Lower lobe of right lung (tissue), 2 donors: ENCODE measurements at regions not wholly inside any gene's neighbourhood (a gene's known extent, or its start where the extent isn't known, plus 50 kb on each side); places are given as distances from the start of the nearest gene placed in this dataset.

Experiments used
- ATAC-seq, 2 donors: fragments of 200-7000 bp; cut with Tn5 transposase; one replicate each; pipeline ENCODE4 v1.9.1; 2020 to 2022; ENCODE audit warnings: mild to moderate bottlenecking in 2 of 2, moderate library complexity in 2 of 2
- DNase-seq: peaks from one replicate; pipeline ENCODE4 v3.0.0-alpha.2; 2020
- H3K27ac ChIP-seq: fragments of 200-600 bp; one replicate; pipeline ENCODE4 v1.8.0; 2022
- H3K27me3 ChIP-seq: fragments of 200-600 bp; one replicate; pipeline ENCODE4 v1.8.0; 2022; ENCODE audit warnings: low read depth
- H3K36me3 ChIP-seq: fragments of 200-600 bp; one replicate; pipeline ENCODE4 v1.8.0; 2022; ENCODE audit warnings: mild to moderate bottlenecking
- H3K4me1 ChIP-seq: fragments of 200-600 bp; one replicate; pipeline ENCODE4 v1.8.0; 2022
- H3K4me3 ChIP-seq: fragments of 200-600 bp; one replicate; pipeline ENCODE4 v1.8.0; 2022; ENCODE audit warnings: mild to moderate bottlenecking
- H3K9me3 ChIP-seq: fragments of 200-600 bp; one replicate; pipeline ENCODE4 v1.8.0; 2022
- intact Hi-C: fragments of 100-400 bp; cut with DNase I; formaldehyde crosslinking; loops from one replicate; pipeline ENCODE4 v1.11.0; 2022
- TF ChIP-seq, protein P1 (sequence below): fragments of 200-600 bp; IDR thresholded peaks from one replicate; pipeline ENCODE4 v1.8.0; 2022; ENCODE audit warnings: antibody characterized with exemption, mild to moderate bottlenecking
- donor health status: DM: no; HTN: yes; CAD: no; lungs with severe emphysema.

DNA sequence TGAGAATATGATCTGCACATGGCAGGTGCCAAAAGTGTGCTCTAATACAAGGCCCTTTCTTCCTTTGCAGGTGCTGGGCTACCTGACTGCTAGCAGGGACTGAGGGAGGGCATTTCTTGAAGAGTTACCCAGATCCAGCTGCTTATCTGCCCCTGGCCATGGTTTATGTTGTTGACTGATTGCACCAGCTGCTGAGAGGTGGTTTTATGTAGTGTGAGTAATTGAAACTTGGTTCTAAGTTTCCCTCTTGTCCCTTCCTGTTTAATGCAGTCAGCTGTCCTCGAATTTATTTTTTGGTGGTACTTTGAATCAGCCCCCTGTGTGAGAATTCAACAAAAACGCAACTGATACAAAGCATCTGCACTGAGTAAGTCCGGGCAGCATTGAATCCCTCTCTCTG is 288.3 kb upstream of the C2CD4B start:
- no peak for ATAC-seq
- no peak for DNase-seq
- no peaks in the 10 kb centered on the region for H3K27me3 ChIP-seq
- intact Hi-C loops = no loop called here
- H3K27ac ChIP-seq = no peak overlapping the region
- H3K4me1 ChIP-seq = no peaks in the 10 kb centered on the region
- no peak overlapping the region for H3K4me3 ChIP-seq
- TF ChIP-seq, protein P1, sequence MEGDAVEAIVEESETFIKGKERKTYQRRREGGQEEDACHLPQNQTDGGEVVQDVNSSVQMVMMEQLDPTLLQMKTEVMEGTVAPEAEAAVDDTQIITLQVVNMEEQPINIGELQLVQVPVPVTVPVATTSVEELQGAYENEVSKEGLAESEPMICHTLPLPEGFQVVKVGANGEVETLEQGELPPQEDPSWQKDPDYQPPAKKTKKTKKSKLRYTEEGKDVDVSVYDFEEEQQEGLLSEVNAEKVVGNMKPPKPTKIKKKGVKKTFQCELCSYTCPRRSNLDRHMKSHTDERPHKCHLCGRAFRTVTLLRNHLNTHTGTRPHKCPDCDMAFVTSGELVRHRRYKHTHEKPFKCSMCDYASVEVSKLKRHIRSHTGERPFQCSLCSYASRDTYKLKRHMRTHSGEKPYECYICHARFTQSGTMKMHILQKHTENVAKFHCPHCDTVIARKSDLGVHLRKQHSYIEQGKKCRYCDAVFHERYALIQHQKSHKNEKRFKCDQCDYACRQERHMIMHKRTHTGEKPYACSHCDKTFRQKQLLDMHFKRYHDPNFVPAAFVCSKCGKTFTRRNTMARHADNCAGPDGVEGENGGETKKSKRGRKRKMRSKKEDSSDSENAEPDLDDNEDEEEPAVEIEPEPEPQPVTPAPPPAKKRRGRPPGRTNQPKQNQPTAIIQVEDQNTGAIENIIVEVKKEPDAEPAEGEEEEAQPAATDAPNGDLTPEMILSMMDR = no peak
- H3K36me3 ChIP-seq = no peaks in the 10 kb centered on the region
- H3K9me3 ChIP-seq = no peaks in the 10 kb centered on the region

GRCh38 chr15:62453981-62454380 is 288.9 kb upstream of the C2CD4B start:
- Histone ChIP-seq H3K27me3 (no peaks in the 10 kb centered on the region), H3K4me1 (no peaks in the 10 kb centered on the region), H3K4me3 (no peak overlapping the region), H3K36me3 (no peaks in the 10 kb centered on the region), H3K9me3 (no peaks in the 10 kb centered on the region), H3K27ac (no peak overlapping the region)
- intact Hi-C loops = no loop called here
- ATAC-seq (no peak), DNase-seq (no peak)
- TF ChIP-seq, protein P1 = no peak

DNA sequence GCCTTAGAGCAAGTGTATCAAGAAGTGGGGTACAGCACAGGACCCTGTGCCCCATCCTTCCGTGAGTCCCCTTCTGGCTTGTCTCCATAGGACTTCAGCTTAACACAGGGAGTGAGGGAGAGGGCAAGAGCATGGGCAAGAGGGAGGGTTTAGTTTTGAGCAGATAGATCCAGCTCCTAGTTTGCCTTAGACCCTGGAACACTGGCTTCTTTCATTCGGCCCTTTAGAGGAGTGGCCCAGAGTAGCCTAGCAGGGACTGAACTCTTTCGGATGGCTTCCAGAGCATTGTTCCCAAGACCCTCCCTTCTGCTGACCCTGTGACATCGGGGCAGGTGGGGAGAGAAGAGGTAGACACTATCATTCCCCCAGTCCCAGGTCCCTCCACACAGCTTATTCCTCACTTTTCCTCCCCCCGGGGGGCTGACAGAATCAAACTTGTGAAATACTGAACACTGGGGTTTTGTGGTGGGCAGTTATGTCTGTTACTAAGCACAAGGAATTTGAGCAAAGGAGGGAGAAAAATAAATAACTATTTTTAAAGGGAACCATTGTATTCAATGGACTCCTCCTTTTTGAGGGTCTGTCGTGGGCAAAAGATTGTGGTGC is 289.6 kb upstream of the C2CD4B start:
- intact Hi-C loops = no loop called here
- TF ChIP-seq, protein P1 = no peak
- DNase-seq = no peak
- Histone ChIP-seq H3K4me1 (no peaks in the 10 kb centered on the region), H3K27me3 (no peaks in the 10 kb centered on the region), H3K9me3 (no peaks in the 10 kb centered on the region), H3K27ac (no peak overlapping the region), H3K36me3 (no peaks in the 10 kb centered on the region), H3K4me3 (no peak overlapping the region)
- no peak for ATAC-seq

- Histone ChIP-seq H3K4me3 (no peak overlapping the region), H3K27ac (no peak overlapping the region), H3K4me1 (no peaks in the 10 kb centered on the region), H3K27me3 (no peaks in the 10 kb centered on the region), H3K9me3 (no peaks in the 10 kb centered on the region), H3K36me3 (no peaks in the 10 kb centered on the region)
- TF ChIP-seq, protein P1 = no peak
- intact Hi-C loops = no loop called here
- no peak for ATAC-seq
- no peak for DNase-seq
These were observed 290.4 kb upstream of the C2CD4B start for GRCh38 chr15:62455441-62455921.

- intact Hi-C loops = no loop called here
- no peak overlapping the region for H3K27ac ChIP-seq
- no peaks in the 10 kb centered on the region for H3K36me3 ChIP-seq
- DNase-seq (no peak), ATAC-seq (no peak)
- H3K27me3 ChIP-seq = no peaks in the 10 kb centered on the region
- no peaks in the 10 kb centered on the region for H3K9me3 ChIP-seq
- no peaks in the 10 kb centered on the region for H3K4me1 ChIP-seq
- TF ChIP-seq, protein P1 = no peak
- no peak overlapping the region for H3K4me3 ChIP-seq
These were observed 291.2 kb upstream of the C2CD4B start for GRCh38 chr15:62456011-62456920.
